ENCODE measurements at regions not wholly inside any gene's neighbourhood (a gene's known extent, or its start where the extent isn't known, plus 50 kb on each side); places are given as distances from the start of the nearest gene placed in this dataset.
A peak's percentile ranks its signal among the peaks of the same experiment; 100 is the strongest.

DNA sequence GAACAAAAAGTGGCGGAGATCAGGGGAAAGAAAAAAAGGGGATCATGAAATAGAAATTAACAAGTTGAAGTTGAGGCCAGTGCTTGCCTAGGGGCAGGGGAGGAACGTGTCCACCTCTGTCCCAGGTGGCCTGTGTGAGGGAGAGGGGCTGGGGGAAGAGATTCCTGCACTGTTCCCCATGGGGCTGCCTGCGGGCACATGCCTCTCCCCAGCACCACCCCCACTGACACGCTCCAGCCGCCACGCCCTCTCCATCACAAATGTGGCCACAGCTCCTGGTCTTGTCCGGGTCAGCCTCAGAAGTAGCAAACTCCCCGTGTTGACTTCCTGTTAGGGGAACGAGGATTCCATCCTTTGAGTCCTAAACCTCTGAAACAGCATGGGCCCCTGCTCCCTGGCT lies 161.2 kb downstream of the GLI2 start:
- ChIA-PET POLR2A (no interaction called here), CTCF (no interaction called here)
- intact Hi-C loops (cut with micrococcal nuclease; ENCODE audit: unreplicated experiment) = loop anchor here (5.0 kb wide), 1 partner anchor 50 kb away; no protein-coding TSS in a partner anchor

GRCh38 chr2:120897399-120897798 lies 161.7 kb downstream of the GLI2 start:
- H3K4me1 ChIP-seq = peaks cover 13% of the 10 kb centered on the region; the same call in 1 of the 2 replicates
- H3K36me3 ChIP-seq (ENCODE audit: control insufficient read depth, insufficient read depth, low read length) = no peaks in the 10 kb centered on the region
- TF ChIP-seq, protein P1, sequence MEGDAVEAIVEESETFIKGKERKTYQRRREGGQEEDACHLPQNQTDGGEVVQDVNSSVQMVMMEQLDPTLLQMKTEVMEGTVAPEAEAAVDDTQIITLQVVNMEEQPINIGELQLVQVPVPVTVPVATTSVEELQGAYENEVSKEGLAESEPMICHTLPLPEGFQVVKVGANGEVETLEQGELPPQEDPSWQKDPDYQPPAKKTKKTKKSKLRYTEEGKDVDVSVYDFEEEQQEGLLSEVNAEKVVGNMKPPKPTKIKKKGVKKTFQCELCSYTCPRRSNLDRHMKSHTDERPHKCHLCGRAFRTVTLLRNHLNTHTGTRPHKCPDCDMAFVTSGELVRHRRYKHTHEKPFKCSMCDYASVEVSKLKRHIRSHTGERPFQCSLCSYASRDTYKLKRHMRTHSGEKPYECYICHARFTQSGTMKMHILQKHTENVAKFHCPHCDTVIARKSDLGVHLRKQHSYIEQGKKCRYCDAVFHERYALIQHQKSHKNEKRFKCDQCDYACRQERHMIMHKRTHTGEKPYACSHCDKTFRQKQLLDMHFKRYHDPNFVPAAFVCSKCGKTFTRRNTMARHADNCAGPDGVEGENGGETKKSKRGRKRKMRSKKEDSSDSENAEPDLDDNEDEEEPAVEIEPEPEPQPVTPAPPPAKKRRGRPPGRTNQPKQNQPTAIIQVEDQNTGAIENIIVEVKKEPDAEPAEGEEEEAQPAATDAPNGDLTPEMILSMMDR (IDR thresholded peaks at IDR 0.05; ENCODE audit: insufficient read depth in 1 of 2, low read depth in 1 of 2, low read length in 1 of 2, severe bottlenecking in 1 of 2, unreplicated experiment in 1 of 2) = no peak
- POLR2A ChIA-PET = no interaction called here
- Mint-ChIP-seq H3K27me3 (ENCODE audit: insufficient read depth, unreplicated experiment) (no peaks in the 10 kb centered on the region), H3K9me3 (ENCODE audit: unreplicated experiment) (no peaks in the 10 kb centered on the region), H3K4me1 (ENCODE audit: low read depth, unreplicated experiment) (peaks cover 15% of the 10 kb centered on the region), H3K27ac (ENCODE audit: unreplicated experiment) (no peak overlapping the region), H3K36me3 (ENCODE audit: insufficient read depth, unreplicated experiment) (no peaks in the 10 kb centered on the region), H3K4me3 (ENCODE audit: unreplicated experiment) (no peak overlapping the region)
- H3K4me3 ChIP-seq (ENCODE audit: low read depth, low read length) = no peak overlapping the region
- no TSS peak for BruUV-seq (replicated peaks)
- H3K27me3 ChIP-seq (replicated peaks; ENCODE audit: control insufficient read depth, insufficient read depth, low read length) = no peaks in the 10 kb centered on the region
- no peaks in the 10 kb centered on the region for H3K9me3 ChIP-seq
- no peak for DNase-seq
- CTCF ChIA-PET = no interaction called here
- intact Hi-C loops (cut with micrococcal nuclease; ENCODE audit: unreplicated experiment) = loop anchor here (5.0 kb wide), 1 partner anchor 50 kb away; no protein-coding TSS in a partner anchor

More for the DNA sequence above, 161.2 kb downstream of the GLI2 start:
- TF ChIP-seq, protein P1 (IDR thresholded peaks at IDR 0.05; ENCODE audit: insufficient read depth in 1 of 2, low read depth in 1 of 2, low read length in 1 of 2, severe bottlenecking in 1 of 2, unreplicated experiment in 1 of 2) = no peak
- no peaks in the 10 kb centered on the region for H3K36me3 ChIP-seq (ENCODE audit: control insufficient read depth, insufficient read depth, low read length)
- H3K27me3 Mint-ChIP-seq (ENCODE audit: insufficient read depth, unreplicated experiment) = no peaks in the 10 kb centered on the region
- no peaks in the 10 kb centered on the region for H3K9me3 Mint-ChIP-seq (ENCODE audit: unreplicated experiment)
- H3K36me3 Mint-ChIP-seq (ENCODE audit: insufficient read depth, unreplicated experiment) = no peaks in the 10 kb centered on the region
- no peaks in the 10 kb centered on the region for H3K27me3 ChIP-seq (replicated peaks; ENCODE audit: control insufficient read depth, insufficient read depth, low read length)
- H3K27ac Mint-ChIP-seq (ENCODE audit: unreplicated experiment) = no peak overlapping the region
- peaks cover 13% of the 10 kb centered on the region; the same call in 1 of the 2 replicates for H3K4me1 ChIP-seq
- no peak overlapping the region for H3K4me3 Mint-ChIP-seq (ENCODE audit: unreplicated experiment)
- no peak overlapping the region for H3K4me3 ChIP-seq (ENCODE audit: low read depth, low read length)
- peak in 1 of 2 experiments; percentile 69 for DNase-seq
- peaks cover 15% of the 10 kb centered on the region for H3K4me1 Mint-ChIP-seq (ENCODE audit: low read depth, unreplicated experiment)
- no peaks in the 10 kb centered on the region for H3K9me3 ChIP-seq
- BruUV-seq (replicated peaks) = no TSS peak

- BruUV-seq (replicated peaks) = no TSS peak
- POLR2A ChIA-PET = no interaction called here
- Histone ChIP-seq H3K36me3 (ENCODE audit: control insufficient read depth, insufficient read depth, low read length) (no peaks in the 10 kb centered on the region), H3K9me3 (no peaks in the 10 kb centered on the region), H3K27me3 (replicated peaks; ENCODE audit: control insufficient read depth, insufficient read depth, low read length) (no peaks in the 10 kb centered on the region), H3K4me3 (ENCODE audit: low read depth, low read length) (no peak overlapping the region), H3K4me1 (peaks cover 13% of the 10 kb centered on the region; the same call in 1 of the 2 replicates)
- Mint-ChIP-seq H3K4me3 (ENCODE audit: unreplicated experiment) (no peak overlapping the region), H3K27ac (ENCODE audit: unreplicated experiment) (no peak overlapping the region), H3K36me3 (ENCODE audit: insufficient read depth, unreplicated experiment) (no peaks in the 10 kb centered on the region), H3K27me3 (ENCODE audit: insufficient read depth, unreplicated experiment) (no peaks in the 10 kb centered on the region), H3K9me3 (ENCODE audit: unreplicated experiment) (no peaks in the 10 kb centered on the region), H3K4me1 (ENCODE audit: low read depth, unreplicated experiment) (peaks cover 10% of the 10 kb centered on the region)
- CTCF ChIA-PET = interaction anchor here (1.4 kb wide), 1 partner anchor 14 kb away, joined by 3 read pairs; no protein-coding TSS in a partner anchor
- TF ChIP-seq, protein P1 (IDR thresholded peaks at IDR 0.05; ENCODE audit: insufficient read depth in 1 of 2, low read depth in 1 of 2, low read length in 1 of 2, severe bottlenecking in 1 of 2, unreplicated experiment in 1 of 2) = no peak
- intact Hi-C loops (cut with micrococcal nuclease; ENCODE audit: unreplicated experiment) = loop anchor here (5.0 kb wide), 1 partner anchor 51 kb away; no protein-coding TSS in a partner anchor
- DNase-seq = no peak
Observed at GRCh38 chr2:120898496-120898895, 162.8 kb downstream of the GLI2 start.

Data from Caco-2 (cell line).